ENCODE measurements at regions not wholly inside any gene's neighbourhood (a gene's known extent, or its start where the extent isn't known, plus 50 kb on each side); places are given as distances from the start of the nearest gene placed in this dataset.

DNA sequence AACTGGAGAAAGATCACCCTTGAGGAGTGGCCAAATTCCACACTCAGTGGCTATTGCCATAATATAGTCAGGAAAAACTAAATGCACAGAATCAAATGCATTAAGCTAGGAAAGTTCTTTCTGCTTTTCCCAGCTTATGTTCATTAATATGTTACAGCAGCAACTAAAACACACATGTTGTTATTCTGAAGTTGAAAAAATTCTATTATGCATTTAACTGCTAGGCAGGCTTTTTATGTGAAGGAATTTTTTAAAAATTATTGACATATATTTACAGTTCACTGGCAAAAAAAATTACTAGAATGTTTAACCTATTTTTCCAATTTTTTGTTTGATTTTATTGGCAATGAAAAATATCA is 135.2 kb upstream of the IL12A start (continued):
- TF ChIP-seq STAG1 (CRISPR knock-in tag; IDR thresholded peaks at IDR 0.05; ENCODE audit: borderline replicate concordance) = no peak
- TF ChIP-seq E2F5 (CRISPR knock-in tag; IDR thresholded peaks at IDR 0.05) = no peak
- TF ChIP-seq, protein P1, sequence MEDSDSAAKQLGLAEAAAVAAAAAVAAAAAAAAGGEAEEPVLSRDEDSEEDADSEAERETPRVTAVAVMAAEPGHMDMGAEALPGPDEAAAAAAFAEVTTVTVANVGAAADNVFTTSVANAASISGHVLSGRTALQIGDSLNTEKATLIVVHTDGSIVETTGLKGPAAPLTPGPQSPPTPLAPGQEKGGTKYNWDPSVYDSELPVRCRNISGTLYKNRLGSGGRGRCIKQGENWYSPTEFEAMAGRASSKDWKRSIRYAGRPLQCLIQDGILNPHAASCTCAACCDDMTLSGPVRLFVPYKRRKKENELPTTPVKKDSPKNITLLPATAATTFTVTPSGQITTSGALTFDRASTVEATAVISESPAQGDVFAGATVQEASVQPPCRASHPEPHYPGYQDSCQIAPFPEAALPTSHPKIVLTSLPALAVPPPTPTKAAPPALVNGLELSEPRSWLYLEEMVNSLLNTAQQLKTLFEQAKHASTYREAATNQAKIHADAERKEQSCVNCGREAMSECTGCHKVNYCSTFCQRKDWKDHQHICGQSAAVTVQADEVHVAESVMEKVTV (CRISPR knock-in tag; IDR thresholded peaks at IDR 0.05) = no peak
- no peak for TF ChIP-seq HSF4 (CRISPR knock-in tag; IDR thresholded peaks at IDR 0.05; ENCODE audit: borderline replicate concordance)
- no peak for TF ChIP-seq NFE2L1 (tag; IDR thresholded peaks at IDR 0.05; ENCODE audit: borderline replicate concordance, low read depth)

DNA sequence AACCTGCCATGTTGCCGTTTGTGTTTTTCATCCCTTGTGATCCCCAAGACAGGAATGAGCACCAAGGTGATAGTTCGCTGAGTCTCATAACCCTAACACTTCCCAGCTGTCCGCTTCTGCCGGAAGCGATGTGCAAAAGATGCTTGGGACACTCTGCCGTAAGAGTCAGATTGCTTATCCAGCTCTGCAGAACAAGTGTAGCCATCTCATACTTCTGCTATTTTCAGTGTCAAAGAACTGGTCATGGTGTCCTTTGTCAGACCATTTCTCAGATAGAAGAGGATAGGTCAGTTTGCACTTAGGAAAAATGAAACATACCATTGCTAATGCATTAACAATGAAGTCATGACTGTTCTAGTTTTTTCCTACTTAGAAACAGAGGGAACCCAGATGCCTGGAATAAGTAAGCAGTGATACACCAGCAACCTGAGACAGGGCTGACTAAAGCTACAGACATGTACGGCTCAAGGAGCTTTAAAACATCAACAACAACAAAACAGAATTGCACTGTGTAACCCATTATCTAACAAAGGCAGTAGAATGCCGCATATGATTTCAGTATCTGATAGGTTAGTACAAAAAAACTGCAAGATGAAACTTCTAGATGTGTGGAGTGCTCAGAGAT is 134.0 kb upstream of the IL12A start:
- H4K20me1 ChIP-seq (replicated peaks; ENCODE audit: control insufficient read depth, insufficient read depth, low read length) = no peaks in the 10 kb centered on the region
- no peaks in the 10 kb centered on the region for H3K9me3 ChIP-seq (replicated peaks; ENCODE audit: control insufficient read depth, insufficient read depth, low read depth, low read length)
- no peaks in the 10 kb centered on the region for H3K9me1 ChIP-seq (ENCODE audit: control insufficient read depth, insufficient read depth, low read length)
- WGBS (ENCODE audit: insufficient coverage, low coverage, missing lambda C conversion rate) = 3% methylated on average over 8 of the region's 8 CpGs
- ATAC-seq (no peak), DNase-seq (ENCODE audit: extremely low read depth in 1 of 4, low spot score in 3 of 4) (no peak), FAIRE-seq (no peak)
- H3K4me2 ChIP-seq (ENCODE audit: insufficient read depth, low read length) = no peak overlapping the region
- H3K36me3 ChIP-seq (ENCODE audit: control insufficient read depth, insufficient read depth, low read length) = no peaks in the 10 kb centered on the region
- peaks cover 4 to 11% of the 10 kb centered on the region in 2 experiments; a peak in 2 of 5 replicates for H3K27me3 ChIP-seq (ENCODE audit: control insufficient read depth in 2 of 2, insufficient read depth in 2 of 2, low read length in 2 of 2)
- ChIA-PET CTCF (ENCODE audit: low intra/inter-chr PET ratio) (no interaction called here), POLR2A (no interaction called here)
- intact Hi-C loops (cut with micrococcal nuclease) = no loop called here
- in situ Hi-C loops (cut with MboI) = no loop called here
- no peaks in the 10 kb centered on the region for H3K4me1 ChIP-seq (replicated peaks in 1 of 2; ENCODE audit: control insufficient read depth in 2 of 2, insufficient read depth in 2 of 2, low read length in 2 of 2)
- no peak for TF ChIP-seq ZNF23 (CRISPR knock-in tag; IDR thresholded peaks at IDR 0.05)
- no peak for TF ChIP-seq TAL1 (IDR thresholded peaks at IDR 0.05)
- TF ChIP-seq JUND (IDR thresholded peaks at IDR 0.05; ENCODE audit: borderline replicate concordance, low read depth, low read length) = no peak
- no peak for TF ChIP-seq JUND (tag; IDR thresholded peaks at IDR 0.05; ENCODE audit: borderline replicate concordance, low read depth, low read length)
- no peak for TF ChIP-seq SMAD4 (CRISPR knock-in tag; conservative IDR thresholded peaks at IDR 0.05)
- TF ChIP-seq ZBED1 (IDR thresholded peaks at IDR 0.05) = no peak
- no peak for TF ChIP-seq NR4A1 (CRISPR knock-in tag; IDR thresholded peaks at IDR 0.05)
- no peak for TF ChIP-seq NR4A1 (tag; IDR thresholded peaks at IDR 0.05)
- TF ChIP-seq ZFP30 (CRISPR knock-in tag; IDR thresholded peaks at IDR 0.05; ENCODE audit: borderline replicate concordance) = no peak
- TF ChIP-seq MED1 (CRISPR knock-in tag; IDR thresholded peaks at IDR 0.05; ENCODE audit: borderline replicate concordance) = no peak
- H3K4me3 ChIP-seq = no peak overlapping the region
- no peak overlapping the region for H3K27ac ChIP-seq (ENCODE audit: extremely low read depth, low read depth, low read length)
- no peak overlapping the region for H3K9ac ChIP-seq (ENCODE audit: insufficient read depth in 1 of 2, low read depth in 2 of 2, low read length in 2 of 2)
- BruUV-seq (replicated peaks) = no TSS peak
- H2AFZ ChIP-seq (ENCODE audit: low read depth, low read length) = no peak overlapping the region
- H3K79me2 ChIP-seq (ENCODE audit: control insufficient read depth, insufficient read depth, low read length) = no peaks in the 10 kb centered on the region
